Heart left ventricle (tissue), 13 donors: ENCODE measurements at regions not wholly inside any gene's neighbourhood (a gene's known extent, or its start where the extent isn't known, plus 50 kb on each side); places are given as distances from the start of the nearest gene placed in this dataset.

Experiments
- CTCF ChIP-seq, 12 donors: fragments of 200-600 bp; sonication (generic) in 4 of 12; IDR thresholded peaks; one replicate each; pipeline versions ENCODE4 v1.5.0 to v1.8.0; 2018 to 2022; ENCODE audit warnings: antibody characterized with exemption in 12 of 12, mild to moderate bottlenecking in 5 of 12
- POLR2A ChIP-seq, 2 donors: fragments of 450-650 bp; IDR thresholded peaks; one replicate each; pipeline ENCODE4 v1.6.1; 2017; ENCODE audit warnings: antibody characterized with exemption in 2 of 2, mild to moderate bottlenecking in 2 of 2, moderate library complexity in 2 of 2
- donor health status: ischemic (EF 13 %, LVEDD 7.1; RV severe dilation, severe dysfunction).
- donor health status: DM: no; HTN: yes; CAD: no.
- donor health status: DM: no; HTN: no; CAD: no.
- donor health status: ischemic (EF 25% LVEDD 6.9; RV normal size, moderate dysfunction).
- donor health status: ischemic (EF 25% LVEDD 5.7; RV mildly dilated, moderate dysfunction).
- donor health status: ischemic (EF 35%, LVEDD 5.7; RV mildly dilated, moderate dysfunction).
- donor health status: nonischemic (EF 11% LVEDD 7.7; RV severe dilation, severe dysfunction).
- donor health status: DM: yes; HTN: yes; CAD: no.
- donor health status: PGD.
- donor health status: ischemic (EF 29% LVEDD 5.4; RV normal size, mild dysfunction).
- donor health status: nonischemic (EF 23%, LVEDD 6.1; RV moderate dilation, normal function).

DNA sequence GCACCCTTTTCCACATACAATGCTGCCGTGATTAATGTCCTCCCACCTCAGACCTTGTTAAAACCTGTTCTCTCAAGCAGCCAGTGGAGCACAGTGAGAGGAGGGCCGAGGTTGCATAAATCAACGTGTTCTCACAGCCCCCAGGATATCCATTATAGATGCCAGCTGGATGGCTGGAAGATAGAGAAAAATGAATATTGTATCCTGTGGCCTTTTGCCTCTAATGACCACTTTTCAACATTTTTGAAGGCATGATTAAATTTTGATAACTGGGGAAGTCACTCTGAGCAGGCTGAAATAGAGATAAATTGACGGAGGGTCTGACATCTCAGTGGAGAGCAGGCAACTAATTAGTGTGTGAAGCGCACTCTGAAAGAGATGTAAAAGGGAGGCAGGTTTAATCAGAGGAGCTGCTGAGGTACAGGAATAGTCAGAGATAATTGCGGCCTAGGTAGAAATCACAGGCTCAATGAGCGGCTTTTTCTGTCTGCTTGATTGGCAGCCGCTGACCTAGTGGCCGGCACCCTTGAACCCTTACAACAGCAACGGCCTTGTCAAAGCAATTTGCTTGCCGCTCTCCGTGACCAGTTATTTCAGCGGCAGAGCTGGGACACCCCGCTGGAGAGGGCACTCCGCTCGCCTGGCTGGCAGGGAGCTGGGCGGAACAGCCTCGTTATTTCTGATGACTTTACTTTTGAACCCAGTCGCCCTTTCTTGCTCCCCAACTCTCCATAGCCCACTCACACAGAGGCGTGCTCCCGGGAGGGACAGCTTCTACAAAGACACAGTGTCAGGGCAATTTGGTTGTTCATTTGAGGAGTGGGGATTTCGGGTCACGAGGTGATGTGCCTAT, 560.7 kb downstream of the PSAT1 start:
- TF ChIP-seq CTCF (IDR thresholded peaks at IDR 0.05) (no peak), POLR2A (IDR thresholded peaks at IDR 0.05) (no peak)
